Fibroblast of lung (primary cell): ENCODE measurements at regions not wholly inside any gene's neighbourhood (a gene's known extent, or its start where the extent isn't known, plus 50 kb on each side); places are given as distances from the start of the nearest gene placed in this dataset.
"Not testable (repeated sequence)": the region's sequence is repeated elsewhere in the genome, so short reads cannot be mapped to it uniquely, and the experiment has no call there.

Experiments
- EZH2 ChIP-seq: IDR thresholded peaks from 2 replicates; pipeline ENCODE4 v1.5.1; 2012; ENCODE audit warnings: low read length, control low read depth, mild to moderate bottlenecking; ENCODE audit errors: missing control alignments
- TF ChIP-seq, protein P1 (sequence below), 2 donors: IDR thresholded peaks in 1 of 2; conservative IDR thresholded peaks in 1 of 2; 1 replicate in 1 of 2; 2 replicates in 1 of 2; pipeline ENCODE4 v1.5.1; 2011 to 2012; ENCODE audit warnings: low read length in 2 of 2, control low read depth in 1 of 2, inconsistent platforms in 1 of 2, low read depth in 1 of 2, mild to moderate bottlenecking in 1 of 2

DNA sequence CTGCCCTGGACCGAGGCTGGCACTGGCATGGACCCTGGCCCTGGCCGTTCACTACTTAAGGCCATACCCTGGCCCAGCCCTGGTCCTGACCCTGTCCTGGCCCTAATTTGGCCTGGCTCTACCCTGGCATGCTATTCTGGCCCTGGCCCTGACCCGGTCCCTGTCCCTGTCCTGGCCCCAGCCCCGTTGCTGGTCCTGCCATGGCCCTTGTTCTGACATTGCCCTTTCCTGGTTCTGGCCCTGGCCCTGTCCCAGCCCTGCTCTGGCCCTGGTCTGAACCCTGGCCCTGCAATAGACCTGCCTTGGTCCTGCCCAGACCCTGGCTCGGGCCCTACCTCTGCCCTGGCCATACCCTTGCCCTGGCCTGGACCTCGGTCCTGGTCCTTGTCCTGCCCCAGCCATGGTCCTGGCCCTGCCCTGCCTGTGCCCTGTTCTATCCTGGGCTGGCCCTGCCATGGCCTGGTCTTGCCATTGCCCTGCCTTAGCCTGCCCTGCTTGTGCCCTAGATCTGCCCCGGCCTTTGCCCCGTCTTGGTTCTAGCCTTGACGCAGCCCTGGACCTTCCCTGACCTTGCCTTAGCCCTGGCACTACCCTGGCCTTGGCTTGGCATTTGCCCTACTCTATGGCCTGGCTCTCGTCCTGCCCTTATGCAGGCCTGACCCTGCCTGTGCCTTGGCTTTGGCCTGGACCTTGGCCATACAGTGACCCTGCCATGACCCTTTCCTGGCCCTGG is 237.2 kb downstream of the GOLGA6L6 start:
- not testable (repeated sequence) for TF ChIP-seq EZH2
- TF ChIP-seq, protein P1, sequence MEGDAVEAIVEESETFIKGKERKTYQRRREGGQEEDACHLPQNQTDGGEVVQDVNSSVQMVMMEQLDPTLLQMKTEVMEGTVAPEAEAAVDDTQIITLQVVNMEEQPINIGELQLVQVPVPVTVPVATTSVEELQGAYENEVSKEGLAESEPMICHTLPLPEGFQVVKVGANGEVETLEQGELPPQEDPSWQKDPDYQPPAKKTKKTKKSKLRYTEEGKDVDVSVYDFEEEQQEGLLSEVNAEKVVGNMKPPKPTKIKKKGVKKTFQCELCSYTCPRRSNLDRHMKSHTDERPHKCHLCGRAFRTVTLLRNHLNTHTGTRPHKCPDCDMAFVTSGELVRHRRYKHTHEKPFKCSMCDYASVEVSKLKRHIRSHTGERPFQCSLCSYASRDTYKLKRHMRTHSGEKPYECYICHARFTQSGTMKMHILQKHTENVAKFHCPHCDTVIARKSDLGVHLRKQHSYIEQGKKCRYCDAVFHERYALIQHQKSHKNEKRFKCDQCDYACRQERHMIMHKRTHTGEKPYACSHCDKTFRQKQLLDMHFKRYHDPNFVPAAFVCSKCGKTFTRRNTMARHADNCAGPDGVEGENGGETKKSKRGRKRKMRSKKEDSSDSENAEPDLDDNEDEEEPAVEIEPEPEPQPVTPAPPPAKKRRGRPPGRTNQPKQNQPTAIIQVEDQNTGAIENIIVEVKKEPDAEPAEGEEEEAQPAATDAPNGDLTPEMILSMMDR (conservative IDR thresholded peaks at IDR 0.05 in 1 of 2, IDR thresholded peaks at IDR 0.05 in 1 of 2; ENCODE audit: low read depth in 1 of 2, low read length in 2 of 2) = not testable (repeated sequence)
